Fibroblast of the conjunctiva (primary cell): ENCODE measurements at regions not wholly inside any gene's neighbourhood (a gene's known extent, or its start where the extent isn't known, plus 50 kb on each side); places are given as distances from the start of the nearest gene placed in this dataset.

Experiments used
- DNase-seq: peaks from one replicate; pipeline ENCODE4 v3.0.0-alpha.2; 2010; ENCODE audit warnings: low read depth

GRCh38 chr2:136179602-136179975 is 61.6 kb upstream of the CXCR4 start:
- no peak for DNase-seq

DNA sequence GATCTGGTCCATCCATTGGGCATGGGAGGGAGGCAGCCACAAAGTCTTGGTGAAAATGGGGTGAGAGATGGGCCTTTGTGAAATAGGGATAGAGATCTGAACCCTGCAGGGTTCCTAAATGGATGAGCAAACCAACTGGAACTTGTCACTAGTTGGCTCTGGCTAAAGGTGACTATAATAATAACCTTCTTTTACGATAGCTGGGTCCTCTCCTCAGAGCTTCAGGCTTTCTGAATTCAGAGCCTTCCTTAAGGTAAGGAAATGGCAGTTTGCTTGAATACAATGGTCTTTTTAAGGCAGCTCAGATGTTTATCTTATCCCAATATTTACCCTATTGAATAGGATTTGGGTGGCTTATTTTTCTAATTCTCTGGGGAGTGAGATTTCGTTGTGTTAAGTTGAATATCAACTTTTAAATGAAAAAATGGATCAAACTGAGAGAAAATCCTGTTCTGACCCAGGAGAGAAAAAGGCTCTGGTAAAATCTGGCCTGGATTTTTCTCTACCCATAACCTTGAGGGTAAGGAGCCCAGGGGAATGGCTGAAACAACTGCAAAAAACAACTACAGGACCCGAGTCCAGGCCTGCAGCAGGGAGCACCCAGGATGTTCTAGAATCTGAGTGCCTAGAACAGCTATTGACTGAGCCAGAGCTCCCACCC is 61.1 kb upstream of the CXCR4 start:
- DNase-seq, result no peak

DNA sequence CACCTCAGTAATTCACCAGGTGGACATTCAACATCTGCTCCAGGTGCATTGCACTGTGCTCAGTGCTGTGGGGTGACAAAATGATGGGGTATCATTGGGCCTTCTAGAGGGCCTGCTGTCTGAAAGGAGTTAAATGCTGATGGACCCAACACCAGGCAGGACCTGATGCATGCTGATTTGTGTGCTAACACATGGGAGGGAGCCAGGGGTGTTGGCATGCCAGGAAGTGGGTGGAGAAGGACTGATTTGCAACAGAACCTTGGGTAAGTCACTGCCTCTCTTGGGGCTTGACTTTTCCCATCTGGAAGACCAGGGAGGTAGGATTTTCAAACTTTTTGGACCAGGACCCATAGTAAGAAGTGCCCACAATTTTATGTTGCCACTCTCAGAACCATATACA is 57.9 kb upstream of the CXCR4 start:
- DNase-seq, result no peak

DNA sequence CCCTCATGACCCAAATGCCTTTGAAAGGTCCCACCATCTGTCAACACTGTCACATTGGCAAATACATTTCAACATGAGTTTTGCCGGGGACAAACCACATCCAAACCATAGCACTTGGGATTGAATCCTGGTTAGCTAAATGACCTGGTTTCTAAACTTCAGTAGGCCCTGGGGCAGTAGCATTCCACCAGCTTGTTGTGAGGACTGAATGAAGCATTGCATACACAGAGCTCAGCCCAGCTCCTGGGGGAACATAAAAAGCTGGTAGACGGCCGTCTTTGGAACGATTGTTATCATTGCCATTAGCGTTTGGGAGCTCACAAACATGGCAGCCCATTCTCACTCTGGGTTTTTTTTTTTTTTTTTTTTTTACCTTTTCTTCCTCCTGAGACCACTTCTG is 57.5 kb upstream of the CXCR4 start:
- no peak for DNase-seq

DNA sequence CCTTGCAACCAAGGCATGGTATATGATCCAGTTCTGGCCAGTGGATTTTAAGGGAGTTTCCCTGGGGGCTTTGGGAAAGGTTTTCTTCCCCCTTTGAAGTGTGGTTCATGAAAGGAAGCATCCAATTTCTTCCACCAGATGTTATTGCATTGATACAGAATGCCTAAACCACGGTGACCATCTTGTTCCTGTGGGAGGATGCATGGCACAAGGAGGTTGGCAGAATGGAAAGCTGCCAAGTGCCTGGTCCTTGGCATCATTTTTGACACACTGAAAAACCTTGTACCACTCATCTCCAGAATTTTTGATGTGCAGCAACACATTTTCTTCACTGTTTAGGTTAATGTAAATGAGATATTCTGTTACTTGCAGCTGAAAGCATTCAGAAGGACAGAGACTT is 55.2 kb upstream of the CXCR4 start:
- DNase-seq, result no peak

GRCh38 chr2:136171223-136171622 is 53.3 kb upstream of the CXCR4 start:
- DNase-seq, result no peak

- no peak for DNase-seq
Measured at GRCh38 chr2:136168720-136169119, 50.8 kb upstream of the CXCR4 start.

DNA sequence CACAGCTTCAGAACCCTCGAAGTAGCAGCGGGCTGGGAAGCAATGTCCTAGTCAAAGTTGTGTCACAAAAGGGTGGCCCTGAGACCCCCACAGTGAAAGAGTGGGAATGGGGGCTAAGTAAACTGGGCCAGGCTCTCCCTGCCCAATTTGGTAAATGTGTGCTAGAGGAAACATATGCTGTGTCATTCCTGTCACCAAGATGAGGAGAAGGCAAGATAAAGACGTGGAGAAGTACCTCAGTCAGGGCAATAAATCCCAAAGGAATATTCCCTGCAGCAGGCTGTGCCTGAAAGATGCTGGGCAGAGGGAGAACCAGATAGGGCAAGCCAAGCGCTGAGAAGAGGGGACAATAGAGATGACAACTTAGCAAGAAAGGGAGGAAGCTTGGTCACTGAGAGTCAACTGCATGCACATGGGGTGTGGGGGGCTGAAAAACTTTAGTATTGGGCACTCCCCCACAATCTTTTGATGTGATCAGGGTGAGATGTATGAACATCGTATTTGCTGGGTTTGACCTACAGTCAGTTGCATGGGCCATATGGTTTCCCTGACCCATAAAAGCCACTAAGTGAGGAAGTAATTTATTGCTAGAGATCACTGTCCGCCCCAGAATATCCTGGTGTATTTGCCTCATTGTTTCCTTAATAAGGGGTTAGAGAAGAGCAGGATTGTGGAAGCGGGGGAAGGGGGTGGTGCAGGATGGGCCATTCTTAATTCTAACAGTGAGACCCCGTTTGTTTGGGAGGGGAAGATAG is 49.9 kb upstream of the CXCR4 start:
- DNase-seq, result no peak
